Stomach (tissue), 8 donors: ENCODE measurements at regions not wholly inside any gene's neighbourhood (a gene's known extent, or its start where the extent isn't known, plus 50 kb on each side); places are given as distances from the start of the nearest gene placed in this dataset.

Source experiments
- DNase-seq, 2 donors: peaks; one replicate each; pipeline versions ENCODE4 v3.0.0 to v3.0.0-alpha.2; 2013 to 2019
- H3K27ac ChIP-seq, 5 donors: fragments of 200-600 bp in 4 of 5; sonication (generic) in 4 of 5; one replicate each; pipeline ENCODE4 v1.5.1; 2013 to 2019; ENCODE audit warnings: mild to moderate bottlenecking in 1 of 5, moderate library complexity in 1 of 5
- H3K27me3 ChIP-seq, 3 donors: fragments of 200-600 bp; sonication (generic); one replicate each; pipeline ENCODE4 v1.5.1; 2017 to 2019; ENCODE audit warnings: mixed run types in 1 of 3
- H3K36me3 ChIP-seq, 4 donors: fragments of 200-600 bp; sonication (generic); 1 replicate in 3 of 4; 2 replicates in 1 of 4; pipeline ENCODE4 v1.5.1; 2016 to 2019
- H3K4me1 ChIP-seq, 4 donors: fragments of 200-600 bp; sonication (generic); one replicate each; pipeline ENCODE4 v1.5.1; 2016 to 2019
- H3K4me3 ChIP-seq, 4 donors: fragments of 200-600 bp; sonication (generic) in 3 of 4; one replicate each; pipeline ENCODE4 v1.5.1; 2016 to 2019; ENCODE audit warnings: mild to moderate bottlenecking in 1 of 4
- H3K9me3 ChIP-seq, 4 donors: fragments of 200-600 bp; sonication (generic); one replicate each; pipeline ENCODE4 v1.5.1; 2016 to 2019
- CTCF ChIP-seq, 7 experiments: fragments of 450-650 bp in 4 of 7; fragments of 200-600 bp in 3 of 7; sonication (generic) in 3 of 7; IDR thresholded peaks; one replicate each; pipeline ENCODE4 v1.5.1; 2016 to 2019; ENCODE audit warnings: antibody characterized with exemption in 7 of 7, control low read depth in 2 of 7, mild to moderate bottlenecking in 1 of 7
- EP300 ChIP-seq: sonication (generic); formaldehyde crosslinking; IDR thresholded peaks from one replicate; pipeline ENCODE4 v1.6.1; 2017; ENCODE audit warnings: antibody characterized with exemption
- POLR2A ChIP-seq, 4 donors: fragments of 450-650 bp; IDR thresholded peaks; one replicate each; pipeline ENCODE4 v1.6.1; 2016; ENCODE audit warnings: antibody characterized with exemption in 4 of 4, control low read depth in 2 of 4, mild to moderate bottlenecking in 1 of 4, moderate library complexity in 1 of 4
- POLR2AphosphoS5 ChIP-seq, 3 donors: sonication (generic); formaldehyde crosslinking; IDR thresholded peaks; one replicate each; pipeline ENCODE4 v1.6.1; 2016; ENCODE audit warnings: antibody characterized with exemption in 3 of 3
- WGBS, 5 donors: extraction: QIAGEN DNeasy Blood & Tissue Kit in 3 of 5; methylation state at CpG; one replicate each; pipeline versions ENCODE4 v1.1.5 to v1.1.7; 2013 to 2018; 5-methylcytosine and 5-hydroxymethylcytosine counted together
- intact Hi-C: fragments of 100-400 bp; cut with DNase I; formaldehyde crosslinking; loops from one replicate; pipeline ENCODE4 v1.15.1; 2023; ENCODE audit warnings: low total_unique reads
- donor health status: healthy with polysubstance abuse.
- donor health status: Bipolar disorder and iron deficiency.
- donor health status: healthy.

- whole genome bisulfite sequencing, 5 donors = 52 to 78% (median 75%) methylated on average over 7 of the region's 7 CpGs
- Histone ChIP-seq H3K9me3 (no peaks in the 10 kb centered on the region), H3K4me3 (no peak overlapping the region), H3K36me3 (no peaks in the 10 kb centered on the region), H3K4me1 (peaks cover 8 to 31% (median 19%) of the 10 kb centered on the region in 4 donors), H3K27me3 (no peaks in the 10 kb centered on the region), H3K27ac (peak overlapping the region in 3 of 5 donors; percentile 51 to 56 (median 55))
- TF ChIP-seq EP300 = no peak
- no peak for TF ChIP-seq POLR2A (IDR thresholded peaks at IDR 0.05)
- no peak for TF ChIP-seq POLR2AphosphoS5 (IDR thresholded peaks at IDR 0.05)
- no peak for TF ChIP-seq CTCF (IDR thresholded peaks at IDR 0.05)
- intact Hi-C loops = no loop called here
- DNase-seq = no peak
Measured at GRCh38 chr14:76936483-76936882, 92.0 kb downstream of the IRF2BPL start.

GRCh38 chr14:76933515-76933914 lies 95.0 kb downstream of the IRF2BPL start:
- TF ChIP-seq POLR2AphosphoS5 (IDR thresholded peaks at IDR 0.05) (no peak), EP300 (no peak), POLR2A (IDR thresholded peaks at IDR 0.05) (no peak), CTCF (IDR thresholded peaks at IDR 0.05) (no peak)
- no peak overlapping the region for H3K4me3 ChIP-seq
- H3K27ac ChIP-seq = no peak overlapping the region
- H3K36me3 ChIP-seq = no peaks in the 10 kb centered on the region
- H3K4me1 ChIP-seq = peaks cover 8 to 32% (median 17%) of the 10 kb centered on the region in 4 donors
- DNase-seq = no peak
- H3K9me3 ChIP-seq = no peaks in the 10 kb centered on the region
- 68 to 77% (median 70%) methylated on average over 5 of the region's 5 CpGs for WGBS, 5 donors
- H3K27me3 ChIP-seq = no peaks in the 10 kb centered on the region
- intact Hi-C loops = no loop called here

GRCh38 chr14:76931631-76932402 lies 96.7 kb downstream of the IRF2BPL start:
- Histone ChIP-seq H3K4me1 (peaks cover under 1 to 23% (median 14%) of the 10 kb centered on the region in 4 donors), H3K9me3 (no peaks in the 10 kb centered on the region), H3K27ac (no peak overlapping the region), H3K27me3 (no peaks in the 10 kb centered on the region), H3K4me3 (no peak overlapping the region), H3K36me3 (no peaks in the 10 kb centered on the region)
- TF ChIP-seq POLR2AphosphoS5 (IDR thresholded peaks at IDR 0.05) (no peak), POLR2A (IDR thresholded peaks at IDR 0.05) (no peak), CTCF (IDR thresholded peaks at IDR 0.05) (no peak)
- WGBS, 5 donors = 80 to 84% (median 83%) methylated on average over 9 of the region's 9 CpGs
- DNase-seq = no peak
- intact Hi-C loops = no loop called here

- no peak for DNase-seq
- WGBS, 5 donors = 87 to 98% (median 91%) methylated on average over 9 of the region's 9 CpGs
Measured at GRCh38 chr14:76930549-76930948, 98.0 kb downstream of the IRF2BPL start.

More at GRCh38 chr14:76930549-76930948, 98.0 kb downstream of the IRF2BPL start:
- intact Hi-C loops = no loop called here
- no peak for TF ChIP-seq CTCF (IDR thresholded peaks at IDR 0.05)
- Histone ChIP-seq H3K9me3 (no peaks in the 10 kb centered on the region), H3K4me3 (no peak overlapping the region), H3K27ac (no peak overlapping the region), H3K36me3 (no peaks in the 10 kb centered on the region), H3K4me1 (peaks cover 0 to 21% (median 12%) of the 10 kb centered on the region in 4 donors), H3K27me3 (no peaks in the 10 kb centered on the region)
